AG09319 (cell line): ENCODE measurements at regions not wholly inside any gene's neighbourhood (a gene's known extent, or its start where the extent isn't known, plus 50 kb on each side); places are given as distances from the start of the nearest gene placed in this dataset.
"Not testable (repeated sequence)": the region's sequence is repeated elsewhere in the genome, so short reads cannot be mapped to it uniquely, and the experiment has no call there.

ENCODE experiments used
- DNase-seq: peaks from one replicate; pipeline ENCODE4 v3.0.0-alpha.2; 2010; ENCODE audit warnings: low read depth; ENCODE audit errors: extremely low read depth
- CTCF ChIP-seq: IDR thresholded peaks from 2 replicates; pipeline ENCODE4 v1.5.1; 2011; ENCODE audit warnings: low read depth, mild to moderate bottlenecking, inconsistent platforms, low read length, moderate library complexity

- no peak for DNase-seq
- no peak for TF ChIP-seq CTCF
Measured at GRCh38 chr12:86429824-86430223, 173.6 kb upstream of the MGAT4C start.

- no peak for DNase-seq
- no peak for TF ChIP-seq CTCF
Measured at GRCh38 chr12:86421333-86421732, 165.1 kb upstream of the MGAT4C start.

- no peak for TF ChIP-seq CTCF
- no peak for DNase-seq
Measured at GRCh38 chr12:86414201-86414600, 158.0 kb upstream of the MGAT4C start.

GRCh38 chr12:86411710-86412109 is 155.5 kb upstream of the MGAT4C start:
- DNase-seq = no peak
- no peak for TF ChIP-seq CTCF

GRCh38 chr12:86407620-86408208 is 151.5 kb upstream of the MGAT4C start:
- no peak for DNase-seq
- TF ChIP-seq CTCF = no peak

- no peak for TF ChIP-seq CTCF
- DNase-seq = no peak
Measured at GRCh38 chr12:86389949-86390348, 133.8 kb upstream of the MGAT4C start.

- TF ChIP-seq CTCF = no peak
- no peak for DNase-seq
Measured at GRCh38 chr12:86387591-86388145, 131.5 kb upstream of the MGAT4C start.

GRCh38 chr12:86383759-86384158 is 127.6 kb upstream of the MGAT4C start:
- DNase-seq = not testable (repeated sequence)
